B cell (primary cell): ENCODE measurements at regions not wholly inside any gene's neighbourhood (a gene's known extent, or its start where the extent isn't known, plus 50 kb on each side); places are given as distances from the start of the nearest gene placed in this dataset.

Experiments
- ATAC-seq: fragments of 200-7000 bp; cut with Tn5 transposase; one replicate; pipeline ENCODE4 v1.10.0; 2021; ENCODE audit warnings: low read depth, mild to moderate bottlenecking, moderate number of reproducible peaks, moderate library complexity
- CTCF ChIA-PET: fragments of 350-600 bp; sonication (Branson Sonifier 250); formaldehyde crosslinking; loops from one replicate; lab custom pipeline; 2021; ENCODE audit warnings: antibody characterized with exemption, inconsistent platforms; lab: Charles Lee
- POLR2A ChIA-PET: fragments of 350-600 bp; sonication (Branson Sonifier 250); formaldehyde crosslinking; loops from one replicate; lab custom pipeline; 2021; ENCODE audit warnings: antibody characterized with exemption; lab: Charles Lee
- DNase-seq: peaks from one replicate; pipeline ENCODE4 v3.0.0; 2013
- H2AFZ ChIP-seq: 2 replicates; pipeline ENCODE4 v1.6.1; 2012; ENCODE audit warnings: mild to moderate bottlenecking, low read depth, low read length; ENCODE audit not compliant: insufficient read depth, poor library complexity, severe bottlenecking
- H3K27ac ChIP-seq, 2 donors: 1 replicate in 1 of 2; 2 replicates in 1 of 2; pipeline ENCODE4 v1.5.1; 2012 to 2013; ENCODE audit warnings: low read length in 2 of 2, mild to moderate bottlenecking in 2 of 2, moderate library complexity in 1 of 2
- H3K27me3 ChIP-seq, 4 experiments: fragments of 200-600 bp in 1 of 4; sonication (generic) in 1 of 4; replicated peaks in 1 of 4; 1 replicate in 2 of 4; 2 replicates in 2 of 4; pipeline versions ENCODE4 v1.6.1 to v1.7.0; 2013 to 2016; ENCODE audit warnings: low read length in 3 of 4, mild to moderate bottlenecking in 2 of 4, mixed read lengths in 1 of 4, moderate library complexity in 1 of 4; ENCODE audit not compliant: insufficient read depth in 4 of 4, control insufficient read depth in 3 of 4; ENCODE audit errors: control extremely low read depth in 1 of 4
- H3K36me3 ChIP-seq, 2 experiments: replicated peaks in 1 of 2; 1 replicate in 1 of 2; 2 replicates in 1 of 2; pipeline versions ENCODE4 v1.6.1 to v1.7.1; 2013; ENCODE audit warnings: low read length in 1 of 2; ENCODE audit not compliant: insufficient read depth in 2 of 2, control insufficient read depth in 1 of 2; ENCODE audit errors: control extremely low read depth in 1 of 2, extremely low read depth in 1 of 2
- H3K4me1 ChIP-seq, 2 donors: fragments of 200-600 bp in 1 of 2; sonication (generic) in 1 of 2; 1 replicate in 1 of 2; 2 replicates in 1 of 2; pipeline versions ENCODE4 v1.5.1 to v1.6.1; 2013 to 2017; ENCODE audit warnings: low read length in 2 of 2; ENCODE audit not compliant: control insufficient read depth in 2 of 2, insufficient read depth in 2 of 2
- H3K4me2 ChIP-seq: replicated peaks from 2 replicates; pipeline ENCODE3; 2012; ENCODE audit warnings: mild to moderate bottlenecking, low read depth, low read length; ENCODE audit not compliant: poor library complexity, severe bottlenecking
- H3K4me3 ChIP-seq, 5 experiments: fragments of 200-600 bp in 1 of 5; sonication (generic) in 1 of 5; 1 replicate in 3 of 5; 2 replicates in 2 of 5; pipeline versions ENCODE4 v1.5.1 to v1.7.0; 2011 to 2016; ENCODE audit warnings: low read length in 4 of 5, mild to moderate bottlenecking in 4 of 5, low read depth in 2 of 5, control low read depth in 1 of 5, moderate library complexity in 1 of 5; ENCODE audit not compliant: insufficient read depth in 1 of 5; ENCODE audit errors: control extremely low read depth in 1 of 5, extremely low read depth in 1 of 5
- H3K79me2 ChIP-seq: fragments of 200-600 bp; sonication (generic); one replicate; pipeline ENCODE4 v1.6.0; 2016; ENCODE audit warnings: low read length; ENCODE audit not compliant: control insufficient read depth, insufficient read depth
- H3K9ac ChIP-seq: fragments of 200-600 bp; sonication (generic); 2 replicates; pipeline ENCODE4 v1.6.1; 2017; ENCODE audit warnings: mild to moderate bottlenecking, low read length, moderate library complexity
- H3K9me3 ChIP-seq, 3 donors: one replicate each; pipeline versions ENCODE4 v1.6.1 to v1.7.1; 2013; ENCODE audit warnings: low read length in 2 of 3; ENCODE audit not compliant: control insufficient read depth in 2 of 3, insufficient read depth in 1 of 3; ENCODE audit errors: control extremely low read depth in 1 of 3
- H4K20me1 ChIP-seq: 2 replicates; pipeline ENCODE4 v1.6.0; 2012; ENCODE audit warnings: mild to moderate bottlenecking, low read length; ENCODE audit not compliant: insufficient read depth, control insufficient read depth, poor library complexity, severe bottlenecking
- H3K27ac Mint-ChIP-seq: one replicate; pipeline ENCODE4 v1.8.0; 2021; ENCODE audit warnings: mixed read lengths
- H3K27me3 Mint-ChIP-seq: one replicate; pipeline ENCODE4 v1.8.0; 2021; ENCODE audit warnings: mixed read lengths
- H3K4me1 Mint-ChIP-seq: one replicate; pipeline ENCODE4 v1.8.0; 2021; ENCODE audit warnings: mixed read lengths
- H3K4me3 Mint-ChIP-seq: one replicate; pipeline ENCODE4 v1.8.0; 2021; ENCODE audit warnings: mixed read lengths
- H3K9me3 Mint-ChIP-seq: one replicate; pipeline ENCODE4 v1.8.0; 2022; ENCODE audit warnings: mixed read lengths; ENCODE audit not compliant: insufficient read depth
- CTCF ChIP-seq: fragments of 200-600 bp; IDR thresholded peaks from one replicate; pipeline ENCODE4 v1.8.0; 2022; ENCODE audit warnings: antibody characterized with exemption, mild to moderate bottlenecking
- EZH2 ChIP-seq: IDR thresholded peaks from 2 replicates; pipeline ENCODE4 v1.6.1; 2012; ENCODE audit warnings: borderline replicate concordance, low read depth, mild to moderate bottlenecking, moderate library complexity, low read length; ENCODE audit not compliant: insufficient read depth, poor library complexity, severe bottlenecking
- WGBS: methylation state at CpG from one replicate; pipeline ENCODE4 v1.1.5; 2013; ENCODE audit warnings: missing lambda C conversion rate; ENCODE audit not compliant: insufficient coverage; 5-methylcytosine and 5-hydroxymethylcytosine counted together
- intact Hi-C: fragments of 100-400 bp; cut with micrococcal nuclease; formaldehyde crosslinking; loops from one replicate; pipeline ENCODE4 v1.10.0; 2022

- DNase-seq = no peak
- peaks cover 3% of the 10 kb centered on the region for H3K27me3 Mint-ChIP-seq
- TF ChIP-seq CTCF (no peak), EZH2 (no peak)
- H3K27ac ChIP-seq = no peak overlapping the region
- no peaks in the 10 kb centered on the region for H3K4me1 ChIP-seq
- no peaks in the 10 kb centered on the region for H3K79me2 ChIP-seq
- H3K27me3 ChIP-seq = no peaks in the 10 kb centered on the region
- H2AFZ ChIP-seq = no peak overlapping the region
- no peak for ATAC-seq
- WGBS = 97% methylated on average over 4 of the region's 5 CpGs
- ChIA-PET CTCF (no interaction called here), POLR2A (no interaction called here)
- H3K9me3 Mint-ChIP-seq = no peaks in the 10 kb centered on the region
- H4K20me1 ChIP-seq = no peaks in the 10 kb centered on the region
- H3K4me3 Mint-ChIP-seq = no peak overlapping the region
- intact Hi-C loops = no loop called here
- H3K36me3 ChIP-seq = no peaks in the 10 kb centered on the region
- peaks cover 0 to 11% (median 2%) of the 10 kb centered on the region in 3 donors for H3K9me3 ChIP-seq
- H3K4me1 Mint-ChIP-seq = no peaks in the 10 kb centered on the region
- H3K27ac Mint-ChIP-seq = no peak overlapping the region
- no peak overlapping the region for H3K9ac ChIP-seq
- no peak overlapping the region for H3K4me2 ChIP-seq
- no peak overlapping the region for H3K4me3 ChIP-seq
These were observed 108.7 kb upstream of the CNKSR3 start for GRCh38 chr6:154619146-154619545.

DNA sequence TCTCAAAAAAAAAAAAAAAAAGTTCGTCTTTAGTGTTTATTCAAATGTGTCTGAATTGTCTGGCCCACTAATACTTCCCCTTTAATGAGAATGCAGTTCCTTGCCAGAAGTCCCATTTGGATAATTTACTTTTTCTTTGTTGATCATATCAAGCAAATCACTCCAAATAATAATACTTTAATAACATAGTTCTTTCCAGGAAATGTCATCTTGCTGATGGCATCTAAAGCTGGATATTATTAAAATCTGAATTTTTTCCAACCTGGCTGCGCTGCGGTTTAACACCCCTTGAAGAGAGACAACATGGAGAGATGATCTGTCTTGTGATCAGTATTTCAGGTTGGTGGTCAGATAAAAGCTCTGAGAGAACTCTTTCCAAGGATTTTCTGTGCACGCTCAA, 111.2 kb upstream of the CNKSR3 start:
- CTCF ChIA-PET = no interaction called here
- H3K27me3 ChIP-seq = no peaks in the 10 kb centered on the region
- H3K4me3 ChIP-seq = no peak overlapping the region
- Mint-ChIP-seq H3K9me3 (peaks cover 6% of the 10 kb centered on the region), H3K4me3 (no peak overlapping the region), H3K27ac (no peak overlapping the region), H3K4me1 (no peaks in the 10 kb centered on the region), H3K27me3 (peaks cover 3% of the 10 kb centered on the region)
- H3K4me2 ChIP-seq = no peak overlapping the region
- ATAC-seq (no peak), DNase-seq (no peak)
- POLR2A ChIA-PET = no interaction called here
- H3K4me1 ChIP-seq = no peaks in the 10 kb centered on the region
- H3K9ac ChIP-seq = no peak overlapping the region
- intact Hi-C loops = no loop called here
- H3K9me3 ChIP-seq = peaks cover 0 to 12% (median 12%) of the 10 kb centered on the region in 3 donors
- no peaks in the 10 kb centered on the region for H4K20me1 ChIP-seq
- H3K27ac ChIP-seq = no peak overlapping the region
- H3K79me2 ChIP-seq = no peaks in the 10 kb centered on the region
- no peak overlapping the region for H2AFZ ChIP-seq
- H3K36me3 ChIP-seq = no peaks in the 10 kb centered on the region
- no peak for TF ChIP-seq CTCF
- TF ChIP-seq EZH2 = no peak
- WGBS = 94% methylated on average over 2 of the region's 4 CpGs
